GM18498 (cell line): ENCODE measurements at regions not wholly inside any gene's neighbourhood (a gene's known extent, or its start where the extent isn't known, plus 50 kb on each side); places are given as distances from the start of the nearest gene placed in this dataset.
"Not testable (repeated sequence)": the region's sequence is repeated elsewhere in the genome, so short reads cannot be mapped to it uniquely, and the experiment has no call there.

Experiments used
- ATAC-seq: cut with Tn5 transposase; IDR thresholded peaks from one replicate; pipeline ENCODE4 v1.9.1; 2021; ENCODE audit warnings: mild to moderate bottlenecking, moderate library complexity; ENCODE audit not compliant: unreplicated experiment

GRCh38 chr13:89968470-89968869 lies 1379.0 kb upstream of the MIR17HG start:
- no peak for ATAC-seq

GRCh38 chr13:89970353-89970709 lies 1377.2 kb upstream of the MIR17HG start:
- ATAC-seq = no peak

- ATAC-seq = no peak
Observed at GRCh38 chr13:89977203-89977602, 1370.3 kb upstream of the MIR17HG start.

- ATAC-seq = no peak
Observed at GRCh38 chr13:89980896-89981295, 1366.6 kb upstream of the MIR17HG start.

GRCh38 chr13:89982407-89983095 lies 1364.9 kb upstream of the MIR17HG start:
- no peak for ATAC-seq

GRCh38 chr13:89988206-89988605 lies 1359.3 kb upstream of the MIR17HG start:
- no peak for ATAC-seq

GRCh38 chr13:90003566-90003965 lies 1343.9 kb upstream of the MIR17HG start:
- no peak for ATAC-seq

- ATAC-seq = no peak
Observed at GRCh38 chr13:90008707-90009149, 1338.8 kb upstream of the MIR17HG start.

- ATAC-seq = no peak
Observed at GRCh38 chr13:90014038-90014437, 1333.4 kb upstream of the MIR17HG start.

GRCh38 chr13:90015565-90016507 lies 1331.7 kb upstream of the MIR17HG start:
- ATAC-seq = no peak

GRCh38 chr13:90016688-90017087 lies 1330.8 kb upstream of the MIR17HG start:
- ATAC-seq = no peak

GRCh38 chr13:90020536-90021070 lies 1326.9 kb upstream of the MIR17HG start:
- no peak for ATAC-seq

- no peak for ATAC-seq
Observed at GRCh38 chr13:90027409-90027808, 1320.1 kb upstream of the MIR17HG start.

- ATAC-seq = no peak
Observed at GRCh38 chr13:90032313-90032712, 1315.2 kb upstream of the MIR17HG start.

- no peak for ATAC-seq
Observed at GRCh38 chr13:90032841-90033493, 1314.5 kb upstream of the MIR17HG start.

GRCh38 chr13:90039516-90039915 lies 1308.0 kb upstream of the MIR17HG start:
- no peak for ATAC-seq

GRCh38 chr13:90047600-90047999 lies 1299.9 kb upstream of the MIR17HG start:
- no peak for ATAC-seq

GRCh38 chr13:90049989-90050671 lies 1297.4 kb upstream of the MIR17HG start:
- no peak for ATAC-seq

GRCh38 chr13:90055121-90055520 lies 1292.4 kb upstream of the MIR17HG start:
- ATAC-seq = no peak

GRCh38 chr13:90055760-90056159 lies 1291.7 kb upstream of the MIR17HG start:
- ATAC-seq = no peak

GRCh38 chr13:90064226-90064625 lies 1283.3 kb upstream of the MIR17HG start:
- ATAC-seq = not testable (repeated sequence)
